CD4-positive, alpha-beta T cell treated with Interleukin-15 for 1 hour (primary cell): ENCODE measurements at regions not wholly inside any gene's neighbourhood (a gene's known extent, or its start where the extent isn't known, plus 50 kb on each side); places are given as distances from the start of the nearest gene placed in this dataset.
A peak's percentile ranks its signal among the peaks of the same experiment; 100 is the strongest.
"Not testable (repeated sequence)": the region's sequence is repeated elsewhere in the genome, so short reads cannot be mapped to it uniquely, and the experiment has no call there.

ENCODE experiments used
- DNase-seq: peaks from one replicate; pipeline ENCODE4 v3.0.0-alpha.2; 2020

- no peak for DNase-seq
These were observed 300.2 kb upstream of the PRKD1 start for GRCh38 chr14:30227876-30228275.

DNA sequence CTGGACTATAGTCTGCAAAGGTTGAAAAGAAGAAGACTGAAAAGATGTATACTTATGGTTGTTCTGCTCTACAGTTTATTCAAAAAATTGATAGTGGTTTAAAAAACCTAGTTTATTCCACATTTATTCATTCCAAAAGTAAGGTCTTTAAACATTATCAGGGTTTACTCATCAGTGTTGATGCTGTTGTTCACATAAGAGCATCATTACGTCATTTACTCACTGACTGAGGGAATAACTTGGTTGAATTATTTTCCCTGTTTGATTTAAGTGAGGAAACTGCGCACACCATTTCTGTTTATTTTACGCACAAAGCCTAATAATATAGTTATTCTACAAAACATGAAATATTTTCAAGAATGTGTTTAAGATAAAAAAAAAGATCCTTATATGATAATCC lies 303.1 kb upstream of the PRKD1 start:
- DNase-seq = no peak

- no peak for DNase-seq
These were observed 307.3 kb upstream of the PRKD1 start for GRCh38 chr14:30234966-30235365.

- no peak for DNase-seq
These were observed 307.8 kb upstream of the PRKD1 start for GRCh38 chr14:30235485-30235884.

DNA sequence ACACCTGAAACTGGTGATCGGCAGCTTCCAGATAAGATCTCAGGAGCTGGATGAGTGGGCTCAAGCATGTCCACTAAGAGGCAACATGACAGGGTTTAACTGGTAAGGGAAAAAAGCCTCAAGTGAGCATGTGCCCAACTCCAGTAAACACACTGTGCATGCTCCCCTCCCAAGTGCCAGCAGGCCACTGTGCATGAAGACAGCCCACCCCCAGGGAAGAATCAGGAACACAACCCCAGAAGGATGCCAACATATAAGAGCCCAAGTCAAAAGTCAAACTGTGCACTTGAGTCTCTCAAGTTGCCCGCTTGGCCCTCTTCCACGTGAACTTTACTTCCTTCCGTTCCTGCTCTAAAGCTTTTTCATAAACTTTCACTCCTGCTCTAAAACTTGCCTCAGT lies 311.3 kb upstream of the PRKD1 start:
- DNase-seq = no peak

DNA sequence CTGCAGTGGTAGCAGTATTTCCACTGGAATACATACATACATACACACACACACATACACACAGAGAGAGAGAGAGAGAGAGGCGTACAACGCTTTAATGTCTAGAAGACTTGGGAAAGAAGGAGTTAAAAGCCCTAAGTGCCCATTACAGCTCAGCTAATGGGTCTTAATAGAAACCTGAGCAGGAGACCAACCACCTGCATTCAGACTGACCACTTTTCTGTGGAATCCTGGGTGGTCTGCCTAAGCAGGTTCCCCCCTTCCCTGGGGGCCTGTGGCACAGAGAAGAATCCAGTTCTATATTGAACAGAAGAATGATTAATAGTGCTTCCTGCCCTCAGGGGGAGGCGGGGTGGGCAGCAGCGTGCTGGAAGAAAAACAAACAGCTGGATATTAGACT lies 312.4 kb upstream of the PRKD1 start:
- no peak for DNase-seq

- DNase-seq = no peak
These were observed 313.0 kb upstream of the PRKD1 start for GRCh38 chr14:30240685-30241084.

GRCh38 chr14:30242744-30243143 lies 315.1 kb upstream of the PRKD1 start:
- no peak for DNase-seq

DNA sequence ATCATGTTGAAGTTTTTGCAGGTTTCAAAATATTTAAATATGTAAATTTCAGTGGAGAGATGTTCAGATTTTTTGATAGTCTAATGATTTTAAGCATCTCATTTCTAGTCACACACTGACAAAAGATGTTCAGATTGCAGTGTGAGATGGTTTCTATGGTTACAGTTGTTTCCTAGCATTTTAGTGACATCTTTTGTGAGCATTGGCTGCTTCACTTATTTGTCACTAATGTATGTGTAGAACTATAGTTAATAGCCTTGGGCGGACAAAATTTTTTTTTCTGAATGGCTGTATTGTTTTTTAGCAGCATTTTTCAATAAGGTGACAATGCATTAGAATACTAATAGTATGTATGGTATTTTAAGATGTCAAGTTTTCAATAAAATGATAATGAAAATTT lies 315.6 kb upstream of the PRKD1 start:
- no peak for DNase-seq

DNA sequence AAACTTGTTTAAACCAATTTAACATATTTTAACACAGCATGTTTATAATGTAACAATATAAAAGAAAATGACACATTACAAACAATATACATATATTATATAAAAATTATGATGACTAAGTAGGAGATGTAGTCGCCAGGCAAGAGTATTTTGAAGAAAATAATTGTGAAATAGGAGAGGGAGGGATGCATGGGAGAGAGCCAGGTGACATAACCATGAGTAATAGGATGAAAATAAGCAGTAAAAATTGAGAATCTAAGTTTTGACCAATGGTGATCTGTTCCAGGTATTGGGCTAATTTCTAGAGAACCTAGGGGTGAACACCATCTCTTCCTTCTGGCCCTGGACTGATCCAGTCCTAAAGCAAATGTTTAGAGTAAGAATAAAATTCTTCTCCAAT lies 315.2 kb upstream of the G2E3 start:
- no peak for DNase-seq

- not testable (repeated sequence) for DNase-seq
These were observed 314.6 kb upstream of the G2E3 start for GRCh38 chr14:30244348-30244747.

GRCh38 chr14:30251017-30251416 lies 307.9 kb upstream of the G2E3 start:
- no peak for DNase-seq

DNA sequence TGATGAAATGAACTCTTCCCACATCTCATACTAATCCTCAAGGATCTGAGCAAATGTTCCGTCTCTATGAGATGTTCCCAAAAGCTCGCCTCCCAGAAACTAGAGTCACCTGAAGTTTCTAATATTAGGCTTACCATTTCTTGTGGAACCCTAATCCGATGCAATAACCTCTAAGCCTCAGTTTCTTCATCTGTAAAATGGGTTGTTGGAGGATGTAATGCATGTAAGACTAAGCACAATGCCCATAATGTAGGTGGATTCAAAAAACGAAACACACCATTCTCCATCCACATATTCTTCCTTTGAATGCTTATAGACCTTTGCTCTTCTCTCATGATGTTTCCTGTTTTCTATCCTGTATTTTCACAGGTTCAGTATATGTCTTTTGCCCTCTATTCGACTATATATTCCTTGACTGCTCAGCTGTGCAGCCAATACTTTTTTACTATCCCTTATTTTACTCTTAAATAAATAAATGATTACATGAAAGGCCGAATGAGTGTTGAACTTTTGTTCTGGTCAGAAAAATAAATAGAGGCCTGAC lies 307.3 kb upstream of the G2E3 start:
- DNase-seq = no peak

DNA sequence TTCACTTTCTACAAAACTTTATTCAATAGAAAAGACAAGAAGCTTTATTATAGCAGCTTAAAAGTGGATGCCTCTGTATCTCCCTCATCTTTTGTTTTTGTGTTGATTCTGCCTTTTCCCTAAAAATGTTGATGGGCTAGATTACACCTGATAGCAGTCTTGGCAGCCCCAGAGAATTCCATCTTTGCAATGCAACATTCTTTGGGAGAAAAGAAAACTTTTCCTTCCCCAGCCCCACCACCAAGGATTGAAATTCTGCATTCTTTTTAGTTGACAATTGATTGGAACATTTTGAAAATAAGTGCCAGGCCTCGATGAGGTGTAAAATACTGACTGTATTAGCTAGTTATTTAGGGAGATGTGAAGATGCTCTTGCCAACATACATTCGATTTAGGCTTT lies 306.8 kb upstream of the G2E3 start:
- DNase-seq = no peak

- DNase-seq = no peak
These were observed 305.9 kb upstream of the G2E3 start for GRCh38 chr14:30252783-30253674.

GRCh38 chr14:30256627-30257026 lies 302.3 kb upstream of the G2E3 start:
- no peak for DNase-seq

DNA sequence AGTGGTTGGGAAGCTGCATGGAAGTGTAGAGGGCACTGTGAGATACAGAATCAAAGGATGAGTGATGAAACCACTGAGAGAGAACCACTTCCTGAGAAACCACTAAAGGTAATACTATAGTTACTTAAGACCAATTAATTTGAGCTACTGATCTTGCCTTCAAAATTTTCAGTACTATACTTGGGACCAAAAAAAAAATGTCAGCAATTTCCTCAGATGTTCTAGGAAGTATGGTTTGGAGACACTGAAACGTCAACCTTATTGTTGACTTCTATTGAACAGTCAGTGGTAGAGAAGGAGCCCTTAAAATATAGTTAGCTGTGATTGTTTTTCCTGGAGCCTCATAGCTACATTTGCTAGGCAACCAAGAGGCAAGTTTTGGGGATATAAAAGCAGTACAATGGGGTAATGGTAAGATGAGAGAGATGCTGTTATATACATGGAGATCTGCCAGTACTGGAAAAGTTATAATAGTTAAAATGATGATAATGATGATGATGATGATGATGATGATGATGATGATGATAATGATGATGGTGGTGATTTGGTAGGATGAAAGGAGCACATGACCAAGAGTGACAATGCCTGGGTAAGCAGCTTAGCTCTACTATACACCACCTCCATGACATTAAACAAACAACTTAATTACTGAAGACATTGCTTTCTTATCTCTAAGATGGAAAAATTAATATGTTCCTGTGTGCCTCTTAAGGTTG lies 300.9 kb upstream of the G2E3 start:
- no peak for DNase-seq

DNA sequence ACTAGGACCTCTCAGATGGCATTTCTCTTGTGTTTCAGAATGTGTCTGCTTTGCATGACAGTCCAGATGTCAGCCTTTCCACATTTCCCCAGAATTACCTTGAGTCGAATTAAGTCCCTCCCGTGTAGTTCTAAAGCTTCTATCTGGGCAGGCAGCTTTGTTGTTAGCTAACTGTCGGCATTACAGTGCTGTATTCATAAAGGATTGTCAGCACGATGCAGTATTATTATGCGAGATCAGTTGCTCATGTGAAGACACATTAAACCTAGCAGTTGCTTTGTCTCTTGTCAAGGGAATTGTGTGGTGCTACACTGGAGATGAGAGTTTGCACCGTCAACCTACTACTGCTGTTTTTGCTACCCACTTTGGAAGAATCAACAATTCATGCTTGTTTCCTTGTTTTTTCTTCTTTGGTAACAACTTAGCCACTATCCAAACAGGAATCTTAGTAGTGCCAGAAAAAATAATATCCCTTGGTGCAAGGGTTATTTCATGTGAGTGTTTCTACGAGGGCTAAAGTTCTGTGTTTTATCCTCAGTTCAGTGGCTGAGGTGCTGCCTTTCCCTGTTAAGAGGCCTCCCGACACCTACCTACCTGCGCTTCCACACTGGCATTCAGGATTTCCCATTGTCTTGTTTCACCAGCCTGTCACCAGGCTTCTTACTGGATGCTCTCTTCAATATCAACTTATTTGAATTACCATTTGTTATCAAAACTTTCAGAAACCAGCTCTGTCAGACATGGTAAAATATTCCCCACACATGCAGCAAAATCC lies 297.9 kb upstream of the G2E3 start:
- DNase-seq = no peak

DNA sequence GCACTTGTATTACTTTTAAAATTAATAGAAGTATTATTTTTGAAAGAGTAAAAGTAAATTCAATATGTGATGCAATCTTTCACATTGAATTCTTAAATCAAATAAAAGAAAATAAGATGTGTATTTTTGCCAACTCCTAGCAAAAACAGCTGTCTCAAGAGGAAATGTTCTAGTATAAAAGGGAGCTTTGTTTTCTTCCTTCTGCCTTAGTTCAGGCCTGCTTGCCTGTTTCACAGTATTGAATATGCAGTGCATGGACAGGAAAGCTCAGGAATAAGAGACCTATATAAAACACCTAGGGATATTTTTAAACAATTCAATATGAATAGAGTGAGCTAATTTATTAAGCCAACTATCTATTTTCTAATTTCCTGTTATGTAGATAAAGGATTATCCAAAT lies 294.8 kb upstream of the G2E3 start:
- DNase-seq = no peak

- no peak for DNase-seq
These were observed 292.7 kb upstream of the G2E3 start for GRCh38 chr14:30266290-30266689.

- no peak for DNase-seq
These were observed 291.8 kb upstream of the G2E3 start for GRCh38 chr14:30267141-30267540.

GRCh38 chr14:30270200-30271161 lies 288.5 kb upstream of the G2E3 start:
- DNase-seq = peak; percentile 22
